IMR-90 (cell line): ENCODE measurements at regions not wholly inside any gene's neighbourhood (a gene's known extent, or its start where the extent isn't known, plus 50 kb on each side); places are given as distances from the start of the nearest gene placed in this dataset.

Source experiments
- ATAC-seq: fragments of 200-7000 bp; cut with Tn5 transposase; 2 replicates; pipeline ENCODE4 v1.9.1; 2020; ENCODE audit warnings: low read depth, mild to moderate bottlenecking, moderate library complexity
- BruUV-seq: library from RNA; stranded (reverse); fragments of 400-500 nt; replicated peaks from 2 replicates; lab custom pipeline; 2021; lab: Mats Ljungman, UMichigan
- CTCF ChIA-PET: fragments of 300-600 bp; formaldehyde crosslinking; extraction: SDS; loops from one replicate; lab custom pipeline; 2021; ENCODE audit warnings: antibody characterized with exemption; lab: Yijun Ruan, JAX
- POLR2A ChIA-PET: fragments of 300-600 bp; sonication (Branson Sonifier 250); formaldehyde crosslinking; loops from one replicate; lab custom pipeline; 2022; ENCODE audit warnings: antibody characterized with exemption; ENCODE audit not compliant: unreplicated experiment; lab: Charles Lee
- DNase-seq: peaks from one replicate; pipeline ENCODE4 v3.0.0; 2013
- H2AFZ ChIP-seq: replicated peaks from 2 replicates; pipeline ENCODE3; 2013; ENCODE audit warnings: low read length, mild to moderate bottlenecking; ENCODE audit not compliant: poor library complexity
- H2AK5ac ChIP-seq: 2 replicates; pipeline ENCODE4 v1.6.1; 2013; ENCODE audit warnings: low read depth, low read length, inconsistent platforms
- H2AK9ac ChIP-seq: replicated peaks from 2 replicates; pipeline ENCODE3; 2013; ENCODE audit warnings: mild to moderate bottlenecking, low read depth, low read length, moderate library complexity; ENCODE audit not compliant: poor library complexity
- H2BK120ac ChIP-seq: 2 replicates; pipeline ENCODE4 v1.6.1; 2013; ENCODE audit warnings: low read depth, low read length, inconsistent platforms
- H2BK15ac ChIP-seq: 3 replicates; pipeline ENCODE4 v1.6.1; 2013; ENCODE audit warnings: low read depth, low read length, inconsistent platforms
- H2BK20ac ChIP-seq: 2 replicates; pipeline ENCODE4 v1.6.1; 2013; ENCODE audit warnings: low read depth, mild to moderate bottlenecking, inconsistent platforms, low read length, moderate library complexity
- H2BK5ac ChIP-seq: 2 replicates; pipeline ENCODE4 v1.6.1; 2013; ENCODE audit warnings: mild to moderate bottlenecking, low read depth, low read length, inconsistent platforms; ENCODE audit not compliant: poor library complexity, severe bottlenecking
- H3K14ac ChIP-seq: replicated peaks from 2 replicates; pipeline ENCODE4 v1.6.1; 2013; ENCODE audit warnings: low read depth, low read length, inconsistent platforms
- H3K18ac ChIP-seq: 2 replicates; pipeline ENCODE4 v1.6.1; 2013; ENCODE audit warnings: low read depth, low read length, control low read depth
- H3K23ac ChIP-seq: 2 replicates; pipeline ENCODE4 v1.6.1; 2013; ENCODE audit warnings: low read depth, low read length, inconsistent platforms
- H3K27ac ChIP-seq: 2 replicates; pipeline ENCODE4 v1.5.1; 2013; ENCODE audit warnings: mild to moderate bottlenecking, control low read depth, low read length; ENCODE audit not compliant: insufficient read depth
- H3K27me3 ChIP-seq: 2 replicates; pipeline ENCODE4 v1.6.1; 2013; ENCODE audit warnings: low read length; ENCODE audit not compliant: control insufficient read depth, insufficient read depth
- H3K36me3 ChIP-seq: 2 replicates; pipeline ENCODE4 v1.6.1; 2013; ENCODE audit warnings: low read length, mixed read lengths; ENCODE audit not compliant: control insufficient read depth, insufficient read depth
- H3K4ac ChIP-seq: 2 replicates; pipeline ENCODE4 v1.6.1; 2013; ENCODE audit warnings: low read depth, low read length, inconsistent platforms
- H3K4me1 ChIP-seq: 2 replicates; pipeline ENCODE4 v1.6.1; 2013; ENCODE audit warnings: low read length, mixed read lengths; ENCODE audit not compliant: control insufficient read depth, insufficient read depth
- H3K4me2 ChIP-seq: 2 replicates; pipeline ENCODE4 v1.6.1; 2013; ENCODE audit warnings: low read depth, mild to moderate bottlenecking, control low read depth, low read length, moderate library complexity
- H3K4me3 ChIP-seq: 2 replicates; pipeline ENCODE4 v1.5.1; 2013; ENCODE audit warnings: low read depth, mild to moderate bottlenecking, control low read depth, low read length, moderate library complexity; ENCODE audit not compliant: insufficient read depth
- H3K56ac ChIP-seq: 2 replicates; pipeline ENCODE4 v1.6.1; 2013; ENCODE audit warnings: low read length, inconsistent platforms; ENCODE audit not compliant: insufficient read depth; ENCODE audit errors: extremely low read depth
- H3K79me1 ChIP-seq, 2 experiments: 2 replicates each; pipeline ENCODE4 v1.6.1; 2013; ENCODE audit warnings: low read length in 2 of 2, inconsistent platforms in 1 of 2, low read depth in 1 of 2
- H3K9ac ChIP-seq: 2 replicates; pipeline ENCODE4 v1.6.1; 2013; ENCODE audit warnings: low read depth, low read length, control low read depth
- H3K9me1 ChIP-seq: 2 replicates; pipeline ENCODE4 v1.6.1; 2013; ENCODE audit warnings: low read length, inconsistent platforms; ENCODE audit not compliant: insufficient read depth
- H3K9me3 ChIP-seq: 2 replicates; pipeline ENCODE4 v1.6.1; 2013; ENCODE audit warnings: low read length; ENCODE audit not compliant: control insufficient read depth, insufficient read depth
- H4K20me1 ChIP-seq: 2 replicates; pipeline ENCODE4 v1.6.1; 2013; ENCODE audit warnings: low read length, inconsistent platforms; ENCODE audit not compliant: insufficient read depth
- H4K5ac ChIP-seq: 2 replicates; pipeline ENCODE4 v1.6.1; 2013; ENCODE audit warnings: mild to moderate bottlenecking, low read depth, low read length, control low read depth
- H4K8ac ChIP-seq, 2 experiments: 2 replicates each; pipeline ENCODE4 v1.6.1; 2013; ENCODE audit warnings: low read depth in 2 of 2, low read length in 2 of 2, control low read depth in 1 of 2, inconsistent platforms in 1 of 2
- H4K91ac ChIP-seq: 2 replicates; pipeline ENCODE4 v1.6.1; 2013; ENCODE audit warnings: low read depth, low read length, inconsistent platforms; ENCODE audit not compliant: insufficient read depth
- BHLHE40 ChIP-seq: fragments of 150-350 bp; IDR thresholded peaks from 2 replicates; pipeline ENCODE4 v1.6.1; 2016; ENCODE audit warnings: mild to moderate bottlenecking, low read depth, low read length
- CEBPB ChIP-seq: IDR thresholded peaks from 2 replicates; pipeline ENCODE4 v1.6.1; 2012; ENCODE audit warnings: low read depth, low read length, improper control_type of control experiment
- CHD1 ChIP-seq: IDR thresholded peaks from 2 replicates; pipeline ENCODE4 v1.6.1; 2012; ENCODE audit warnings: low read depth, low read length, improper control_type of control experiment
- CTCF ChIP-seq: conservative IDR thresholded peaks from 2 replicates; pipeline ENCODE4 v1.5.1; 2012; ENCODE audit warnings: mild to moderate bottlenecking, low read depth, low read length, improper control_type of control experiment
- ELK1 ChIP-seq: fragments of 150-350 bp; IDR thresholded peaks from 2 replicates; pipeline ENCODE4 v1.6.1; 2016; ENCODE audit warnings: low read depth, mild to moderate bottlenecking, low read length, moderate library complexity, borderline replicate concordance
- FOS ChIP-seq: fragments of 150-350 bp; IDR thresholded peaks from 2 replicates; pipeline ENCODE4 v1.6.1; 2016; ENCODE audit warnings: low read depth, low read length
- MAFK ChIP-seq: IDR thresholded peaks from 2 replicates; pipeline ENCODE4 v1.6.1; 2012; ENCODE audit warnings: low read depth, low read length, improper control_type of control experiment
- MAZ ChIP-seq: IDR thresholded peaks from 2 replicates; pipeline ENCODE4 v1.6.1; 2012; ENCODE audit warnings: low read depth, mild to moderate bottlenecking, low read length, improper control_type of control experiment, moderate library complexity, borderline replicate concordance
- MXI1 ChIP-seq: IDR thresholded peaks from 2 replicates; pipeline ENCODE4 v1.6.1; 2012; ENCODE audit warnings: low read depth, mild to moderate bottlenecking, low read length, moderate library complexity, borderline replicate concordance
- NFE2L2 ChIP-seq: fragments of 150-350 bp; IDR thresholded peaks from 2 replicates; pipeline ENCODE4 v1.6.1; 2016; ENCODE audit warnings: low read depth, mild to moderate bottlenecking, low read length
- POLR2A ChIP-seq: IDR thresholded peaks from 2 replicates; pipeline ENCODE4 v1.6.1; 2012; ENCODE audit warnings: mild to moderate bottlenecking, low read depth, low read length
- RAD21 ChIP-seq: IDR thresholded peaks from 2 replicates; pipeline ENCODE4 v1.6.1; 2012; ENCODE audit warnings: low read length, improper control_type of control experiment
- RCOR1 ChIP-seq: IDR thresholded peaks from 2 replicates; pipeline ENCODE4 v1.6.1; 2012; ENCODE audit warnings: mild to moderate bottlenecking, low read length, improper control_type of control experiment; ENCODE audit not compliant: insufficient replicate concordance
- RFX5 ChIP-seq: IDR thresholded peaks from 2 replicates; pipeline ENCODE4 v1.8.0; 2012; ENCODE audit warnings: low read depth, mild to moderate bottlenecking, low read length, moderate library complexity
- SMC3 ChIP-seq: fragments of 150-350 bp; IDR thresholded peaks from 2 replicates; pipeline ENCODE4 v1.6.1; 2016; ENCODE audit warnings: low read depth, mild to moderate bottlenecking, antibody characterized with exemption, low read length, moderate library complexity
- USF2 ChIP-seq: fragments of 150-350 bp; IDR thresholded peaks from 2 replicates; pipeline ENCODE4 v1.6.1; 2017; ENCODE audit warnings: mild to moderate bottlenecking, antibody characterized with exemption, low read length, low read depth
- WGBS, 2 experiments: methylation state at CpG; one replicate each; pipeline versions ENCODE4 v1.1.5 to v1.1.7; 2013; ENCODE audit warnings: missing lambda C conversion rate in 2 of 2; ENCODE audit not compliant: insufficient read length in 1 of 2; ENCODE audit errors: extremely low coverage in 2 of 2; 5-methylcytosine and 5-hydroxymethylcytosine counted together
- dilution Hi-C: fragments of 300-500 bp; cut with HindIII; formaldehyde crosslinking; loops from one replicate; pipeline ENCODE4 v1.14.3; 2018; ENCODE audit warnings: low sequenced_read_pairs; ENCODE audit not compliant: unreplicated experiment
- in situ Hi-C: fragments of 300-500 bp; cut with MboI; formaldehyde crosslinking; loops from 3 replicates; pipeline ENCODE4 v1.14.3; 2019; ENCODE audit warnings: low sequenced_read_pairs, inconsistent platforms, mixed read lengths
- intact Hi-C: fragments of 100-400 bp; cut with micrococcal nuclease; formaldehyde crosslinking; loops from 2 replicates; pipeline ENCODE4 v1.10.0; 2022

GRCh38 chr18:51952844-51953243 is 387.2 kb upstream of the DCC start:
- Histone ChIP-seq H3K56ac (no peak overlapping the region), H2AFZ (no peak overlapping the region), H4K8ac (no peak overlapping the region), H4K5ac (no peak overlapping the region), H2BK15ac (no peak overlapping the region), H3K18ac (no peak overlapping the region), H3K79me1 (no peaks in the 10 kb centered on the region), H3K27ac (no peak overlapping the region), H2BK120ac (no peak overlapping the region), H2BK20ac (no peak overlapping the region), H4K20me1 (no peaks in the 10 kb centered on the region), H2BK5ac (no peak overlapping the region), H2AK9ac (no peak overlapping the region), H3K9me1 (no peaks in the 10 kb centered on the region), H3K4me1 (no peaks in the 10 kb centered on the region), H3K4me2 (no peak overlapping the region), H4K91ac (no peak overlapping the region), H3K36me3 (no peaks in the 10 kb centered on the region), H3K23ac (no peak overlapping the region), H3K9me3 (peaks cover 14% of the 10 kb centered on the region), H3K27me3 (no peaks in the 10 kb centered on the region), H3K4me3 (no peak overlapping the region), H2AK5ac (no peak overlapping the region), H3K14ac (no peak overlapping the region), H3K4ac (no peak overlapping the region), H3K9ac (no peak overlapping the region)
- TF ChIP-seq POLR2A (no peak), RFX5 (no peak), RCOR1 (no peak), USF2 (no peak), SMC3 (no peak), MXI1 (no peak), RAD21 (no peak), FOS (no peak), CTCF (no peak), NFE2L2 (no peak), BHLHE40 (no peak), MAZ (no peak), ELK1 (no peak), MAFK (no peak), CEBPB (no peak), CHD1 (no peak)
- no TSS peak for BruUV-seq
- no CpG with 5 or more reads among the region's 2 CpGs for WGBS, 2 experiments
- dilution Hi-C loops = no loop called here
- ATAC-seq (no peak), DNase-seq (no peak)
- ChIA-PET CTCF (no interaction called here), POLR2A (no interaction called here)
- intact Hi-C loops = no loop called here
- in situ Hi-C loops = no loop called here
